Gastroesophageal sphincter (tissue), 3 donors: ENCODE measurements at regions not wholly inside any gene's neighbourhood (a gene's known extent, or its start where the extent isn't known, plus 50 kb on each side); places are given as distances from the start of the nearest gene placed in this dataset.

Source experiments
- CTCF ChIP-seq, 4 experiments: fragments of 200-600 bp in 2 of 4; fragments of 450-650 bp in 2 of 4; sonication (generic) in 1 of 4; IDR thresholded peaks; one replicate each; pipeline ENCODE4 v1.5.1; 2017 to 2019; ENCODE audit warnings: antibody characterized with exemption in 4 of 4, mild to moderate bottlenecking in 2 of 4, moderate library complexity in 2 of 4
- EP300 ChIP-seq: sonication (generic); formaldehyde crosslinking; IDR thresholded peaks from one replicate; pipeline ENCODE4 v1.6.1; 2017; ENCODE audit warnings: antibody characterized with exemption, mild to moderate bottlenecking
- POLR2A ChIP-seq, 2 donors: fragments of 450-650 bp; IDR thresholded peaks; one replicate each; pipeline ENCODE4 v1.6.1; 2017; ENCODE audit warnings: antibody characterized with exemption in 2 of 2, mild to moderate bottlenecking in 2 of 2, moderate library complexity in 1 of 2
- POLR2AphosphoS5 ChIP-seq: sonication (generic); formaldehyde crosslinking; IDR thresholded peaks from one replicate; pipeline ENCODE4 v1.6.1; 2017; ENCODE audit warnings: antibody characterized with exemption

GRCh38 chr17:11097121-11097520 lies 143.9 kb upstream of the SHISA6 start:
- TF ChIP-seq CTCF (IDR thresholded peaks at IDR 0.05) (no peak), EP300 (no peak), POLR2AphosphoS5 (no peak), POLR2A (IDR thresholded peaks at IDR 0.05) (no peak)
